NOMO-1 treated with dmso at 0.1 percent for 144 hours (cell line): ENCODE measurements at regions not wholly inside any gene's neighbourhood (a gene's known extent, or its start where the extent isn't known, plus 50 kb on each side); places are given as distances from the start of the nearest gene placed in this dataset.
A peak's percentile ranks its signal among the peaks of the same experiment; 100 is the strongest.
"Not testable (repeated sequence)": the region's sequence is repeated elsewhere in the genome, so short reads cannot be mapped to it uniquely, and the experiment has no call there.

Source experiments
- DNase-seq: peaks from one replicate; lab custom pipeline; 2025; ENCODE audit not compliant: unreplicated experiment; lab: John Stamatoyannopoulos, UW

DNA sequence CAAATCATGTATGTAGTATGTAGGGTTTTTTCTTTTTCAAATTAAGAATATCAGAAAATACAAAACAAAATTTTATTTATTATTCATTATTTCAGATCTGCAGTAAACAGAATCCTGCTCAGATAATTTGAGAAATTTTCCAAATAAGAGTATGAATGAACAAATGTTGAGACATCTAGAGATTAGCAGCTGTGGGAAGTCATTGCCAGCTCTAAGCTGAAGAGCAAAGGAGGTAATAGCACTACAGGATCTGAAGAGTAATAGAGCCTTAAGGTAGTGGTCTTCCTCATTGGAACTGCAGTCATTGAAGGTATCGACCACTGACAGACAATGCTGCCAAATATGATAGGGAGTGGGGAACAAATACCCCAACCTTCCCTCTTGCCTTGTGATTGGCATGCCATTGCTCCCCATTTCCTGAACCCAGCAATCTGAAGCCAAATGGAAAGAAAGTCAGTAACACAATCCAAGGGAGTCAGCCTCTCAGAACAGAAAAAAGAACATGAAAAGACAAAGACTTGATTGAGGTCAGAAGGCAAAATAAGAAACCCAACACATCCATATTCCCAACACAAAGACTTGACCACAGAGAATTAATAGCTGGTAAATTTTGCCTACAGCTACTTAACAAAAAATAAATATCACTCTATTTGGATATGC lies 963.4 kb upstream of the ADAMTS5 start:
- not testable (repeated sequence) for DNase-seq

DNA sequence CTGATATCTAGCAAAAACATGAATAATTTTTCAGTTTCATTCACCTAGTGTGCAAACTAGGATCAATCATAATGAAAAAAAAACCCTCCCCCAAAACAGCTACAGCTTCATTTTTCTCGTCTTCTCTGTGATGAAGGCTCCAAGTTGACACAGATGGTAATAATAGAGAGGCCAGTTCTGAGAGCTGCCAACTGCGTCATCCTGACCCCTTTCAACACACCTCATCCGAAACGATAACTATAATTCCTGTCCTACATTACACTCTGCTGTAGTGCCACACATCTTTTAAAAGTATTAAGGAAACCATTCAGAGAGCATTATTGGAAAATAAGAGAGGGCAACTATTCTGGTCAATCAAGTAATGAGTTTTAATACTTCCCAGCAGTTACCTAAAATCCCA lies 962.3 kb upstream of the ADAMTS5 start:
- DNase-seq: not testable (repeated sequence)

DNA sequence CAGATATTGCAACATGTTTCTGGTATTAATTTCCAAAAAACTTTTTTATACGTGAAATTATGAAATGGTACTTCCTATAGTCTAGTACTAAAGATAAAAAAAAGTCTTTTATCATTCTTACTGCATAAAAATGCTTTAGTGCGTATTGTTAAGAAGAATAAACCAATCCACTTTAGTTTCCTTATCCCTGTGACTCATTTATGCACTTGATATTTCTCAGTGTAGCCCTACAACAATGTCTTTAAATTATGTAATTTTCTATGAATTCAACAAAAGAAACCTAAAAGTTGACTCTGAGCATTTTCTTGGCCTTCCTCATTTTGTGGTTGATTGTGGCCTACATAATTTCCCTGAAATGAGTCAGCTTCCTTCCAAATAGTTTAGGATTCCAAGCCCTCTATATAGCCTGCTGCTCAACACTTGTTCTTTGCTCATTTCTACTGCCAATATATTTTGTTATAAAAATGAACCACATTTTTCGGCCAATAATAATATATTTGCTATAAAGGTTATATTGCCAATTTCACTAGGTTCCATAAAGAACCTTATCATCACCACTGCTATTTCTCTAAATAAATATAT lies 961.7 kb upstream of the ADAMTS5 start:
- DNase-seq: peak; percentile 65

GRCh38 chr21:27921421-27921820 lies 954.5 kb upstream of the ADAMTS5 start:
- DNase-seq: not testable (repeated sequence)

DNA sequence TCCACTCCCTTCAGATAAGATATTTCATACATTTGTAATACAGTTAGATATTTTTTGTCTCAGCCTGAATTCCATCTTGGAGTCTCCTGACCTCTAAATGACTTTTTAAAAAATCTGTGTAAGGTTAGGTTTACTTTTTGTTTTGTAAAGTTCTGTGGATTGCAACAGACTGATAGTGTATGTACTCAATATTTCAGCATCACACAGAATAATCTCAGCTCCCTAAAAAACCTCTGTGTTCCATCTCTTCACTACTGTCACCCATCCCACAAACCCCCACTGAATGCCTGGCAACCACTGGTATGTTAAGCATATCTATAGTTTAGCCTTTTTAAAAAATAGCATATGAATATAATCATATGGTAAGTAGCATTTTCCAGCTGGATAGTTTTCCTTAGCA lies 951.1 kb upstream of the ADAMTS5 start:
- DNase-seq: not testable (repeated sequence)

GRCh38 chr21:27916326-27916725 lies 949.4 kb upstream of the ADAMTS5 start:
- DNase-seq: not testable (repeated sequence)

- not testable (repeated sequence) for DNase-seq
These were observed 945.2 kb upstream of the ADAMTS5 start for GRCh38 chr21:27912133-27912532.

- DNase-seq: not testable (repeated sequence)
These were observed 942.6 kb upstream of the ADAMTS5 start for GRCh38 chr21:27909487-27909886.

DNA sequence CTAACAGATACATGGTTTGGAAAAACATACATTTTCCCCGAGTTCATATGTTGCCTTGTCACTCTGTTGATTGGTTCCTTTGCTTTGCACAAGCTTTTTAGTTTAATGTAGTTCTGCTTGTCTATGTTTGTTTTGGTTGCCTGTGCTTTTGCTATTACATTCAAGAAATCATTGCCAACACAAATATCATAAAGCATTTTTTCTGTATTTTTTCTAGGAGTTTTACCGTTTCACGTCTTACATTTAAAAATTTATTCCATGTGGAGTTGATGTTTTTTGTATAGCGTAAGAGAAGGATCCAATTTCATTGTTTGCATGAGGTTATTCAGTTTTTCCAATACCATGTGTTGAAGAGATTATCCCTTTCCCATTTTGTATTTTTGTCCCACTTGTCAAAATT lies 941.9 kb upstream of the ADAMTS5 start:
- not testable (repeated sequence) for DNase-seq

DNA sequence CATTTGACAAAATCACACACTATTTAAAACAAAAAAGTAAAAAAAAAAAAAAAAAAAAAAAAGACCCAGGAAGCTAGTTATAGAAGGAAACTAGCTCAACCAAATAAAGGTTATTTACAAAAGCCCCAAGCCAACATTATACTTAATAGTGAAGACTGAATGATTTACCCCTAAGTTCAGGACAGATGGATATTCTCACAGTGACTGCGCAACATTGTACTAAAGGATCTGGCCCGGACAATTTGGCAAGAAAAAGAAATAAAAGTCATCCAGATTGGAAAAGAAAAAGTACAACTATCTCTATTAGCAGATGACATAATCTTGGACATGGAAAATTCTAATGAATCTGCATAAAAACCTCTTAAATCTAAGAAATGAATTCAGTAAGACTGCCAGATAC lies 936.0 kb upstream of the ADAMTS5 start:
- not testable (repeated sequence) for DNase-seq

- DNase-seq: not testable (repeated sequence)
These were observed 926.7 kb upstream of the ADAMTS5 start for GRCh38 chr21:27893619-27894018.

GRCh38 chr21:27891495-27891894 lies 924.6 kb upstream of the ADAMTS5 start:
- DNase-seq: peak; percentile 31

DNA sequence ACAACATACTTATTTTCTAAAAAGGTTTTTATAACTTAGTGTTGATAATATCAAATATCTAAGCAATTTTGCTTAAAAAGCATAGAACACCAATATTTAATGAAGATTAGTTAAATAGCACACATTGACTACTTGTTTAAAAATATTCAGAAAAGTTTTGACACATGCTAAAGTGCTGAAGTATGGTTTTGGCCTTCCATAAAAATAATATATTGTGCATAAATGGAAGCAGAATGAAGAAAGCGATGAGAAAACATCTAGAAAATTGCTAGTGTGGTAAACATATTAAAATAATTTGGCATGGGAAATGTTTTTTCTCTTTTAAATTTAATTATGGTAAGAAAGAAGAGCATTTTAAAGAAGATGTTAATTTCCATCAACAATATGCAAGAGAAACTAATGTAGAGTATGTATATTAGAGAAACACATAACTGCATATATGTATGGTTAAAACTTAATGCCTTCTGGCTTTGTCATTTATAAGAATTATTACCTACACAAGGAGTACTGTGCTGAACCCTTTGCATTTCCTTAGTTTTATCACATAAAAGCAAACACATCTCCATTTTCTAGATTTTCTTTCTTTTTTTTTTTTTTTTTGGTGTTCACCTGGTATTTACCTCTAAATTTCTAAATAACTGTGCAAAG lies 921.0 kb upstream of the ADAMTS5 start:
- DNase-seq: not testable (repeated sequence)

GRCh38 chr21:27885296-27885711 lies 918.4 kb upstream of the ADAMTS5 start:
- no peak for DNase-seq

GRCh38 chr21:27881331-27881730 lies 914.4 kb upstream of the ADAMTS5 start:
- not testable (repeated sequence) for DNase-seq

DNA sequence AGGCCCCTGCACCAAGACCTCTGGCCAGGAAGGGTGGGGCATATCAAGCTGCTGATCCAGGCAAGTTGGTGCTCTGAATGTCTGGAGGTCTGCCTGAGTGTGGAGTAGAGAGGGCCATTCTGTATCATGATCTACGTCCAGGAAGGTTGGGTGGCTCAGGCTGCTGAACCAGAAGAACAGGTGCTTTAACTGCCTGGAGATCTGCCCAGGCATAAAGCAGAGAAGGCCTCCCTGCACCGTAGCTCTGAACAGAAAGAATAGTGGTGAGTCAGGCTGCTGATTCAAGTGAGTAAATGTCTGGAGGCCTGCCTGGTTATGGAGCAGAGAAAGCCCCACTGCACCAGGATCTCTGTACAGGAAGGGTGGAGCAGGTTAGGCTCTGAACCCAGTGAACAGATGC lies 905.5 kb upstream of the ADAMTS5 start:
- DNase-seq: not testable (repeated sequence)

DNA sequence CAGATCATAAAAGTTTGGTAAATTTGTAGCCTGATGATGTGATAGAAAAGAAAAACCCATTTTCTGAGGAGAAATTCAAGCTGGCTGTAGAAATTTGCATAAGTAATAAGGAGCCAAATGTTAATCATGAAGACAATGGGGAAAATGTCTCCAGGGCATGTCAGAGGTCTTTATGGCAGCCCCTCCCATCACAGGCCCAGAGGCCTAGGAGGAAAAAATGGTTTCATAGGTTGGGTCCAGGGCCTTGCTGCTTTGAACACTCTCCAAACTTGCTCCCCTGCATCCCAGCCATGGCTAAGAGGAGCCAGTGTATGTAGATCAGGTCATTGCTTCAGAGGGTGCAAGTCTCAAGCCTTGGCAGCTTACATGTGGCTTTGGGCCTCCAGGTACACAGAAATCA lies 903.9 kb upstream of the ADAMTS5 start:
- DNase-seq: not testable (repeated sequence)

DNA sequence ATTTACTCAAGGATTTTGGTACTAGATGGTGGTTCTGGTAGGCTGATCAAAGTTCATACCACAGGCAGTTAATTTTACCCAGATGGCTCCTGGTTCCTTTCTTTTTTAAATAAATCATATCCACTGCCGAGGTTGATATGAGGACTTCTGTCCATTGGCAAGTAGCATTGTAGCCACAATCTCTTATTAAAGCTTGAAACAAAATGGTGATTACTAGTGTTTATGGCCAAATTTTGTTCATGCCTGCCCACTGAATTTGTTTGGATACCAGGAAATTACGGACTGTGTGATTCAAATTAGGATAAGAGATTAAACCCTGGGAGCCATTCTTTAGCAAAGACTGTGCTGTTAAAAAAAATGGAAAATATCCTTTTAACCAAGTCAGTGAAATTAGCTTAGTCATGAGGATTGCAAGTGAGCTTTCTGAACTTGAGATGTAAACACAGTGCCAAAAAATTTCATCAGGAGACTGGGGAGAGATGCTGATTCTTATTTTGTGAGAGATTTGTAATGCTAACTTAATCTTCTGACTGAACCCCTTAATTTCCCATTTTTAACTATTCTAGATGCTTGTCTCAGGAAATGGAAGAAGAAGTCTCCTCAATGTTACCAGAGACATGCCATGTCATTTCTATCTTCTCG lies 893.5 kb upstream of the ADAMTS5 start:
- not testable (repeated sequence) for DNase-seq

GRCh38 chr21:27858053-27858825 lies 891.4 kb upstream of the ADAMTS5 start:
- not testable (repeated sequence) for DNase-seq

DNA sequence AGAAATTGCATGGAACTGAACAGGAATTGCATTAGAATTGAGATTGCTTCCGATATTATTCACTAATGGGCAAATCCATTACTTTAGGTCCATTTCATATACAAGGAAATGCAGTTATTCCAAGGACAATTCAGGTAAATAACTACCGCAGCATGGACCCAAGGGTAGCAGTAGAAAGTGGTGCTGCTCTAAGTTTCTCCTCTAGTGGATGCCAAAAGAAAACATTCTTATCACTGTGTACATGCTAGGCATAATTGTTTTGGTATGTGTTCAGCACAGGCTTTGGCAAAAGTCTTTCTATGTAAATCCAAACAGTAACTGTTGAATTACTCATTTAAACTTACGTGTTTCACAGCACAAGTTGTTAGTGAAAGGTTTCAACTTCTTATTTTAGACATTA lies 890.1 kb upstream of the ADAMTS5 start:
- not testable (repeated sequence) for DNase-seq

DNA sequence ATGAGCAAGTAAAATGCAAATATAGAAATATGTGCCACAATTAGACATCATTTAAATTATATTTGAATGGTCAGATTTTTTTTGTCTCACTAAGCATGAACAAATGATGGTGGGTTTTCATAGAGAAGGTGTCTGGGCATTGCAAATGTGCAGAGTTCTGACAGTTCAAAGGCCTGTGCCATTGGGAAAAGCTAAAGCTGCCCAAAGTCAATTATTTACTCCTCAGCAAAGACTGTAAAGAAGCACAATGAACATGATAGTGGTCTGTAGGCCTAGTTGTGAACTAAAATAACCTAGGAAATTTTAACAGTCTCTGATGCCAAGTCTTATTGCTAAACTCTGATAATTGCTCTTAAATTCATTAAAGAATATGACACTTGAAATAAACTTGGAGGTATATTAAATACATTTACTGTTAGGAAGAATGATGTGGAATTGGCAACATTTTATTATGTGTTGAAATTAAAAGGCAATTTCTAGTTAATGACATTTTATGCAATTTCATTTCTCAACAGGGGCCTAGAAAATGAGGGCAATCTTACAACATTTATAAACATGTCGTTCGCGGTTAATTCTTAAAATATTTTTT lies 874.3 kb upstream of the ADAMTS5 start:
- no peak for DNase-seq
